Esophagus squamous epithelium (tissue), 4 donors: ENCODE measurements at regions not wholly inside any gene's neighbourhood (a gene's known extent, or its start where the extent isn't known, plus 50 kb on each side); places are given as distances from the start of the nearest gene placed in this dataset.

Source experiments
- CTCF ChIP-seq, 6 experiments: fragments of 450-650 bp in 4 of 6; fragments of 200-600 bp in 2 of 6; sonication (generic) in 2 of 6; IDR thresholded peaks; one replicate each; pipeline ENCODE4 v1.5.1; 2016 to 2019; ENCODE audit warnings: antibody characterized with exemption in 6 of 6, mild to moderate bottlenecking in 4 of 6, moderate library complexity in 4 of 6
- POLR2A ChIP-seq, 4 donors: fragments of 450-650 bp; IDR thresholded peaks; one replicate each; pipeline ENCODE4 v1.6.1; 2017; ENCODE audit warnings: antibody characterized with exemption in 4 of 4, mild to moderate bottlenecking in 4 of 4, moderate library complexity in 3 of 4

GRCh38 chr1:195715652-195716051 is 892.6 kb downstream of the KCNT2 start:
- no peak for TF ChIP-seq CTCF (IDR thresholded peaks at IDR 0.05)
- no peak for TF ChIP-seq POLR2A (IDR thresholded peaks at IDR 0.05)
